Smooth muscle cell (in vitro differentiated cells): ENCODE measurements at regions not wholly inside any gene's neighbourhood (a gene's known extent, or its start where the extent isn't known, plus 50 kb on each side); places are given as distances from the start of the nearest gene placed in this dataset.

ENCODE experiments used
- DNase-seq: peaks from one replicate; lab custom pipeline; 2025; ENCODE audit not compliant: unreplicated experiment; lab: John Stamatoyannopoulos, UW
- H2AFZ ChIP-seq: fragments of 200-600 bp; sonication (generic); 2 replicates; pipeline ENCODE4 v1.6.0; 2016; ENCODE audit warnings: antibody characterized with exemption, low read depth, mild to moderate bottlenecking
- H3F3A ChIP-seq: fragments of 200-600 bp; sonication (generic); 2 replicates; pipeline ENCODE4 v1.6.0; 2017; ENCODE audit warnings: antibody characterized with exemption, low read depth
- H3K27ac ChIP-seq: fragments of 200-600 bp; sonication (generic); 2 replicates; pipeline ENCODE4 v1.5.1; 2016; ENCODE audit warnings: low read depth, mild to moderate bottlenecking
- H3K27me3 ChIP-seq: fragments of 200-600 bp; sonication (generic); 2 replicates; pipeline ENCODE4 v1.6.1; 2016; ENCODE audit warnings: low read depth, mild to moderate bottlenecking
- H3K36me3 ChIP-seq: fragments of 200-600 bp; sonication (generic); 2 replicates; pipeline ENCODE4 v1.5.1; 2016; ENCODE audit warnings: low read depth
- H3K4me1 ChIP-seq: fragments of 200-600 bp; sonication (generic); 2 replicates; pipeline ENCODE4 v1.5.1; 2016; ENCODE audit warnings: low read depth
- H3K4me2 ChIP-seq: fragments of 200-600 bp; sonication (generic); 2 replicates; pipeline ENCODE4 v1.6.0; 2016; ENCODE audit warnings: mild to moderate bottlenecking
- H3K4me3 ChIP-seq: fragments of 200-600 bp; sonication (generic); 2 replicates; pipeline ENCODE4 v1.5.1; 2016; ENCODE audit warnings: mild to moderate bottlenecking
- H3K79me2 ChIP-seq: fragments of 200-600 bp; sonication (generic); 2 replicates; pipeline ENCODE4 v1.6.0; 2016; ENCODE audit warnings: low read depth, mild to moderate bottlenecking
- H3K9ac ChIP-seq: fragments of 200-600 bp; sonication (generic); 2 replicates; pipeline ENCODE4 v1.6.0; 2016; ENCODE audit warnings: low read depth
- H3K9me3 ChIP-seq: fragments of 200-600 bp; sonication (generic); replicated peaks from 2 replicates; pipeline ENCODE4 v1.5.1; 2016; ENCODE audit warnings: low read depth
- H4K20me1 ChIP-seq: fragments of 200-600 bp; sonication (generic); 2 replicates; pipeline ENCODE4 v1.6.0; 2016; ENCODE audit warnings: low read depth
- WGBS: methylation state at CpG from one replicate; pipeline ENCODE4 v1.1.7; 2016; ENCODE audit warnings: low lambda C conversion rate; 5-methylcytosine and 5-hydroxymethylcytosine counted together
- TF ChIP-seq, protein P1 (sequence below): fragments of 200-600 bp; sonication (generic); IDR thresholded peaks from 2 replicates; pipeline ENCODE4 v1.5.1; 2017; ENCODE audit warnings: borderline replicate concordance, mild to moderate bottlenecking, antibody characterized with exemption; ENCODE audit not compliant: insufficient read depth, poor library complexity, severe bottlenecking

DNA sequence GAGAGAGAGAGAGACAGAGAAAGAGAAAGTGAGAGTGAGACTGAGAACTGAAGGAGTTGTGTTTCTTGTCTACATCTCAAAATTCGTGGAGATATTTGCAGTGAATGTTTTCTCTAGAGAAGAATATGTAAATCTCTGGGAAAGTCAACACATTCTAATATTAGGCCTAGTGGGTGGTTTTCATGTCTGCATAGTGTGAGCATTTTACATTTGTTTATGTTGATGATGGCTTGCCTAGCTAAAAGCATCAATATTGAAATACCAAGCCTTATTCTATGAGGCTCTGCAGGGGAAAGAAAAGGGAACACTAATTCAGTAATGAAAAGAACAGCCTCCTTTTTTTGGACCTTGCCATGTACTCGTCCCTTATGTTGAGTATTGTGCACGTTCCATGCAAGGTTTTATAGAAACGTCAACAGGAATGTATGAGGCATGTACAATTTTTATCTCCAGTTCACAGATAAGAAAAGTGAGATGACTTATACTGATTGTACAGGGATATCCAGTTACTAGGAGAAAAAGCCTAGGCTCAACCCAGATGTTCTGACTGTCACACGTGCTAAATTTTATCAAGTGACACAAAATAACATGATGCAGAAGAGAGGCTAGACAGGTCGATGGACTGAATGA is 1288.9 kb upstream of the SLC10A2 start:
- TF ChIP-seq, protein P1, sequence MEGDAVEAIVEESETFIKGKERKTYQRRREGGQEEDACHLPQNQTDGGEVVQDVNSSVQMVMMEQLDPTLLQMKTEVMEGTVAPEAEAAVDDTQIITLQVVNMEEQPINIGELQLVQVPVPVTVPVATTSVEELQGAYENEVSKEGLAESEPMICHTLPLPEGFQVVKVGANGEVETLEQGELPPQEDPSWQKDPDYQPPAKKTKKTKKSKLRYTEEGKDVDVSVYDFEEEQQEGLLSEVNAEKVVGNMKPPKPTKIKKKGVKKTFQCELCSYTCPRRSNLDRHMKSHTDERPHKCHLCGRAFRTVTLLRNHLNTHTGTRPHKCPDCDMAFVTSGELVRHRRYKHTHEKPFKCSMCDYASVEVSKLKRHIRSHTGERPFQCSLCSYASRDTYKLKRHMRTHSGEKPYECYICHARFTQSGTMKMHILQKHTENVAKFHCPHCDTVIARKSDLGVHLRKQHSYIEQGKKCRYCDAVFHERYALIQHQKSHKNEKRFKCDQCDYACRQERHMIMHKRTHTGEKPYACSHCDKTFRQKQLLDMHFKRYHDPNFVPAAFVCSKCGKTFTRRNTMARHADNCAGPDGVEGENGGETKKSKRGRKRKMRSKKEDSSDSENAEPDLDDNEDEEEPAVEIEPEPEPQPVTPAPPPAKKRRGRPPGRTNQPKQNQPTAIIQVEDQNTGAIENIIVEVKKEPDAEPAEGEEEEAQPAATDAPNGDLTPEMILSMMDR, result no peak
- Histone ChIP-seq H3K79me2 (no peaks in the 10 kb centered on the region), H3K9me3 (no peaks in the 10 kb centered on the region), H3K27ac (no peak overlapping the region), H3K4me1 (no peaks in the 10 kb centered on the region), H3K4me3 (no peak overlapping the region), H3K4me2 (no peak overlapping the region), H2AFZ (no peak overlapping the region), H3F3A (no peaks in the 10 kb centered on the region), H3K36me3 (no peaks in the 10 kb centered on the region), H3K9ac (no peak overlapping the region), H3K27me3 (no peaks in the 10 kb centered on the region), H4K20me1 (no peaks in the 10 kb centered on the region)
- 87% methylated on average over 6 of the region's 6 CpGs for WGBS
- no peak for DNase-seq

DNA sequence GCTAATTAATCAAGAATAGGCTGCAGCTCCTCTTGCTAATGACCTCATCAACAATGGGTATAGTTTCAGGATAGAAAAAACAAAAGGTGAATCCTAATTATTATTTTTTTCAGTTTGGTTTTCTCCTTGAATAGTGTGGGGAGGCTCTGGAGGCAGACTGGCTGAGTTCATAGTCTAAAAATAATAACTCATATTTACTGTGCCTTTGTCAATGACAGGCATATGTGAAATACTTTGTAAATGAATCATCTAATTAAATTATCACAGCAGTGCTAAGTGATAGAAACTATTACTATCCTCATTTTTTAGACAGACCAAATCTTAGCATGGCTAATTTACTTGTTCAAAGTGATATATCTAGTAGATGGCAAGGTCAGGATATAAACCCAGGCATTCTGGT is 1261.0 kb upstream of the SLC10A2 start:
- H3K36me3 ChIP-seq, result no peaks in the 10 kb centered on the region
- no peaks in the 10 kb centered on the region for H3K4me1 ChIP-seq
- no peak for DNase-seq
- H3K4me2 ChIP-seq, result no peak overlapping the region
- no peak overlapping the region for H3K9ac ChIP-seq
- no peaks in the 10 kb centered on the region for H4K20me1 ChIP-seq
- H3K79me2 ChIP-seq, result no peaks in the 10 kb centered on the region
- no peak overlapping the region for H3K4me3 ChIP-seq
- H3K9me3 ChIP-seq, result no peaks in the 10 kb centered on the region
- no peak overlapping the region for H3K27ac ChIP-seq
- TF ChIP-seq, protein P1, result no peak
- H2AFZ ChIP-seq, result no peak overlapping the region
- H3F3A ChIP-seq, result no peaks in the 10 kb centered on the region
- H3K27me3 ChIP-seq, result no peaks in the 10 kb centered on the region

GRCh38 chr13:104326523-104326922 is 1260.3 kb upstream of the SLC10A2 start:
- H3K4me3 ChIP-seq, result no peak overlapping the region
- 94% methylated on average over 6 of the region's 6 CpGs for WGBS
- no peaks in the 10 kb centered on the region for H3K27me3 ChIP-seq
- no peaks in the 10 kb centered on the region for H3K9me3 ChIP-seq
- H3F3A ChIP-seq, result no peaks in the 10 kb centered on the region
- H2AFZ ChIP-seq, result no peak overlapping the region
- H3K27ac ChIP-seq, result no peak overlapping the region
- H3K4me2 ChIP-seq, result no peak overlapping the region
- TF ChIP-seq, protein P1, result no peak
- no peaks in the 10 kb centered on the region for H4K20me1 ChIP-seq
- no peaks in the 10 kb centered on the region for H3K4me1 ChIP-seq
- H3K9ac ChIP-seq, result no peak overlapping the region
- no peak for DNase-seq
- no peaks in the 10 kb centered on the region for H3K79me2 ChIP-seq
- H3K36me3 ChIP-seq, result no peaks in the 10 kb centered on the region

GRCh38 chr13:104321756-104322155 is 1255.5 kb upstream of the SLC10A2 start:
- DNase-seq, result no peak
- Histone ChIP-seq H3K27ac (no peak overlapping the region), H3K9ac (no peak overlapping the region), H3K79me2 (no peaks in the 10 kb centered on the region), H3K9me3 (no peaks in the 10 kb centered on the region), H4K20me1 (no peaks in the 10 kb centered on the region), H3K4me1 (no peaks in the 10 kb centered on the region), H3K36me3 (no peaks in the 10 kb centered on the region), H2AFZ (no peak overlapping the region), H3K4me3 (no peak overlapping the region), H3F3A (no peaks in the 10 kb centered on the region), H3K4me2 (no peak overlapping the region), H3K27me3 (no peaks in the 10 kb centered on the region)
- 97% methylated on average over 5 of the region's 5 CpGs for WGBS
- TF ChIP-seq, protein P1, result no peak
